GM12873 (cell line): ENCODE measurements at regions not wholly inside any gene's neighbourhood (a gene's known extent, or its start where the extent isn't known, plus 50 kb on each side); places are given as distances from the start of the nearest gene placed in this dataset.

Source experiments
- TF ChIP-seq, protein P1 (sequence below): IDR thresholded peaks from 2 replicates; pipeline ENCODE4 v1.5.1; 2012; ENCODE audit warnings: low read depth, mild to moderate bottlenecking, moderate library complexity, low read length, control low read depth; ENCODE audit not compliant: insufficient read depth; ENCODE audit errors: missing control alignments

DNA sequence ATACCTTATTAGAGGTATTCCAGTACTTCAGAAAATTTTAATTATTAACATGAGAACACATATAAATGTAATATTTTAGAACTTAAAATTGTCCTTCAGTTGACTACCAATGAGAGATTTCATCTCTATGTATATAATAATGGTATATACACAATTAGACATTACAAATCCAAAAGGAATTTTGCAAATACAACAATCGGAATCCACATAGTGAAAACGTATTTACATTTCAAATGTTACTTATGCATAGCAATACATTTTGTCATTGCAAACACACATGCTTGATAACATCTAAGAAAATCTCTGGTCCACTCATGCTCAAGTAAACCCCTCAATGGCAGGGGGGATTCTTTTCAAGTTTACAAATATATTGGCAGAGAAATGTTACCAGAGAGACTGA is 2345.2 kb downstream of the PCDH9 start:
- TF ChIP-seq, protein P1, sequence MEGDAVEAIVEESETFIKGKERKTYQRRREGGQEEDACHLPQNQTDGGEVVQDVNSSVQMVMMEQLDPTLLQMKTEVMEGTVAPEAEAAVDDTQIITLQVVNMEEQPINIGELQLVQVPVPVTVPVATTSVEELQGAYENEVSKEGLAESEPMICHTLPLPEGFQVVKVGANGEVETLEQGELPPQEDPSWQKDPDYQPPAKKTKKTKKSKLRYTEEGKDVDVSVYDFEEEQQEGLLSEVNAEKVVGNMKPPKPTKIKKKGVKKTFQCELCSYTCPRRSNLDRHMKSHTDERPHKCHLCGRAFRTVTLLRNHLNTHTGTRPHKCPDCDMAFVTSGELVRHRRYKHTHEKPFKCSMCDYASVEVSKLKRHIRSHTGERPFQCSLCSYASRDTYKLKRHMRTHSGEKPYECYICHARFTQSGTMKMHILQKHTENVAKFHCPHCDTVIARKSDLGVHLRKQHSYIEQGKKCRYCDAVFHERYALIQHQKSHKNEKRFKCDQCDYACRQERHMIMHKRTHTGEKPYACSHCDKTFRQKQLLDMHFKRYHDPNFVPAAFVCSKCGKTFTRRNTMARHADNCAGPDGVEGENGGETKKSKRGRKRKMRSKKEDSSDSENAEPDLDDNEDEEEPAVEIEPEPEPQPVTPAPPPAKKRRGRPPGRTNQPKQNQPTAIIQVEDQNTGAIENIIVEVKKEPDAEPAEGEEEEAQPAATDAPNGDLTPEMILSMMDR: no peak

DNA sequence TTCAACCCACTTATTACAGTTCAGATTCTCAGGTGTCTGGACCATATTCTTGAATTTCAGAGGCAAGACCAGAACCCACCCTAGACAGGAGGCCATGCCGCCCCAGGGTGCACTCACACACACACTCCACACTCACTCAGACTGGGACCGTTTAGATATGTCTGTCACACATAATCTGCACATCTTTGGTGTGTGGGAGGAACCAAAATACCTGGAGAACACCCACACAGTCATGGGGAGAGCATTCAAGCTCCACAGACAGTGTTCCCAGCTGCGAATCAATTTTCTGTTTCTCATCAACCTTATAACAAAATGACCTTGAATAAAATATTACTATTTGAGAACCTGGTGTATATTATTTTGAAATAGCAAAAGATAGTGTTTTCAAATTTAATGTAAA is 2353.0 kb downstream of the PCDH9 start:
- TF ChIP-seq, protein P1: no peak

DNA sequence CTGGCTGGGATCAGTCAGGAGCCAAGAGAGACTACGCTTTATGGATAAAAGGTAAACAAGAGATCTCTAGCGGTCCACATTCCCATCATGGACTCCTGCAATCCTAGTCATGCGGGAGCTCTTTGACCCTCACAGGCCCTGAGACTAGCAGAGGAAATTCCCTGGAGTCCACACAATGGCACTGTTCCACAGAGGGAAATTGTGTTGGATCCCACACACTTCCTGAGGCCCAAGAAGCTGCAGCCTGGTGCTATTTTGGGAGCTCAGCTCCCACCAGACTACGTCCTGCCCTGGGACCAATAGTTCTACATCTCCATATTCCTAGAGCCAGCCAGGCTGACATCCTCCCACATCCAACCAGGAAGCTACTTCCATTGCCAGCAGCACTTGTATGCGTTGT is 2358.4 kb downstream of the PCDH9 start:
- TF ChIP-seq, protein P1: no peak

DNA sequence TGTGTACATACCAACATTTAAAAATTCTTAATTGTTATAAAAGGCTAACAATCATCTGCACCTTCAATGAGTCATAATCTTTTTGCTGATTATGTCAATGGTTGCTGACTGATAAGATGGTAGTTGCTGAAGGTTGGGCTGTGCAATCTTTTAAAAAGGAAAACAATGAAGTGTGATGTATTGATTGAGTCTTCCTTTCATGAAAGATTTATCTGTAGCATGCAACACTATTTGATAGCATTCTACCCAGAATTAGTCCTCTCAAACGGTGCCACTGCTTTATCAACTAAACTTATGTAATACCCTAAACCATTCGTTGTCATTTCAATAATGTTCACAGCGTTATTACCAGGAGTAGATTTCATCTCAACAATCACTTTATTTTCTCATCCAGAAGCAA is 2360.6 kb downstream of the PCDH9 start:
- TF ChIP-seq, protein P1: no peak

DNA sequence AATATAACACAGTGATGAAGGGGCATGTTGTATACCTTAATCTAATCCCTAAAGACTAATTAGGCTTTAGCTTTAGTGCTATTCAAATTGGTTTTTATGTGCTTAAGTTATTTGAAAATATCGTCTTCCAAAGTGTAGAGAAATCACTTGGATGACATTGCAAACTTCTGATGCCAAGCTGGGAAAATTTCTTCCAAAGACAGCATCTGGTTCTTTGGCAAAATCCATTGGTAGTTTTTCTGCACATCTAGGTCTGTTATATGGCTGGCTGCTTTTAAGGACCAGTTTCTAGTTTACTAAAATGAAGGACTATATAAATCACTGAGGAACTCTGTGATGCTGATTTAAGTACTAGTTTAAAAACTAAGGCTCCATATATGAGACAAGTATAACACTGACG is 2362.3 kb downstream of the PCDH9 start:
- TF ChIP-seq, protein P1: no peak

DNA sequence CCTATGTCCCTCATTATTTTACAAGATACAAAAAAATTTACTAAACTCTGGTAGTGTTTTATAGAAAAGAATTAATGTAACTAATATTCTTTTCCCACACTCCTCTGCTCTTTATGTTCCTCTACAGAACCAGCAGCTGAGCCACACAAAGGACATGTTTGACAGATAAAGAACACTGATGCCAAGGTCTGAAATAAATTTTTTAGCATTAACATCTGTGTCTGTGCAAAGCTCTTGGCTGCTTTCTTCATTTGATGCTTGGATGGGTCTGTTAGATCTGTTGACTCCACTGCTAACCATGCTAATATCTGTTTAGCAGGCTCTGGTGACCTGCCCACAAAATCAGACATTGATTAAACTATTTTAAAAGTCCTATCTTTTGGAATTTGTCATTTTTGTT is 2363.8 kb downstream of the PCDH9 start:
- TF ChIP-seq, protein P1: no peak

DNA sequence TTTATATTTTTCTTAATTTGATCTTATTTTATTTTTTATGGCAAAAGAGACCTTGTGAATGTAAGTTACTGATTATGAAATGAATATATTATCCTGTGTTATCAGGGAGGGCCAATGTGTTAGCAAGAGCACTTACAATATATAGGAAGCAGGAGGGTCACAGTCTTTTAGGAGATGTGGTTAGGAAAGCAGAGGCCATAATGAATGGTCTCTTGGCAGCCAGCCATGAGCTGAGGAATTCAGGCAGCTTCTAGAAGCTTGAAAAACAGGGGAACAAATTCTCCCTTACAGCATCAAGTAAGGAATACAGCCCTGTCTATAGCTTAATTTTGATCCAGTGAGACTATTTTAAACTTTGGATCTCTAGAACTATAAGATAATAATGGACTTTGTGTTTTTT is 2374.6 kb downstream of the PCDH9 start:
- TF ChIP-seq, protein P1: no peak

DNA sequence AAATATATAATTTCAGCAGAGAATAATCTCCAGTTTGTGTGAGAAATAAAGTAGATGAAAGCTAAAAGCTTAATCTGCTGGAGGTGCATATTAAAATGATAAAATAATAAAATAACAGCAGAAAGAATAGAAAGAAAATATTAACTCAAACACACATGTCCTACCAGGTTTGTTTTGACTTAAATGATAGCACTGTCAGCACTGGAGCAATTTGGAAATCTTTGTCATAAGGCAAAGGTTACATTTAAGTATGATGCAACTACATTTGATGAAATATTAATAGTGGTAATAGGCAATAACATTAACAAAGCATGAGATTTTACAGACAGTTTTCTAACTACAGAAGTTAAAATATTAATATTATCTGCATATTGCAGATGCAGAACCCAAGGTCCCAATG is 2380.1 kb downstream of the PCDH9 start:
- TF ChIP-seq, protein P1: no peak
